Osteoblast (primary cell): ENCODE measurements at regions not wholly inside any gene's neighbourhood (a gene's known extent, or its start where the extent isn't known, plus 50 kb on each side); places are given as distances from the start of the nearest gene placed in this dataset.
A peak's percentile ranks its signal among the peaks of the same experiment; 100 is the strongest.

Experiments
- DNase-seq: peaks from one replicate; pipeline ENCODE4 v3.0.0; 2011; ENCODE audit warnings: low spot score, mixed read lengths; ENCODE audit not compliant: insufficient read length; ENCODE audit errors: missing footprints
- H2AFZ ChIP-seq: 2 replicates; pipeline ENCODE4 v1.6.0; 2011; ENCODE audit warnings: mild to moderate bottlenecking, low read length
- H3K27ac ChIP-seq: 2 replicates; pipeline ENCODE4 v1.5.1; 2011; ENCODE audit warnings: mild to moderate bottlenecking, low read depth, low read length, moderate library complexity
- H3K27me3 ChIP-seq: 2 replicates; pipeline ENCODE4 v1.6.0; 2012; ENCODE audit warnings: mild to moderate bottlenecking, control low read depth, inconsistent platforms, low read length, moderate library complexity; ENCODE audit not compliant: insufficient read depth
- H3K36me3 ChIP-seq: 2 replicates; pipeline ENCODE4 v1.5.1; 2011; ENCODE audit warnings: mild to moderate bottlenecking, low read length, control low read depth, moderate library complexity; ENCODE audit not compliant: insufficient read depth
- H3K4me1 ChIP-seq: 2 replicates; pipeline ENCODE4 v1.5.1; 2011; ENCODE audit warnings: mild to moderate bottlenecking, low read length, control low read depth, moderate library complexity; ENCODE audit not compliant: insufficient read depth
- H3K4me2 ChIP-seq: 2 replicates; pipeline ENCODE4 v1.6.0; 2011; ENCODE audit warnings: mild to moderate bottlenecking, low read length; ENCODE audit not compliant: insufficient read depth
- H3K4me3 ChIP-seq: fragments of 200-600 bp; sonication (generic); 3 replicates; pipeline ENCODE4 v1.5.1; 2012; ENCODE audit warnings: mild to moderate bottlenecking, low read length, inconsistent platforms; ENCODE audit not compliant: insufficient read depth
- H3K79me2 ChIP-seq: 2 replicates; pipeline ENCODE4 v1.6.0; 2012; ENCODE audit warnings: mild to moderate bottlenecking, low read length, control low read depth, inconsistent platforms; ENCODE audit not compliant: insufficient read depth
- H3K9me3 ChIP-seq: 2 replicates; pipeline ENCODE4 v1.5.1; 2011; ENCODE audit warnings: low read depth, low read length, control low read depth
- H4K20me1 ChIP-seq: 2 replicates; pipeline ENCODE4 v1.6.0; 2012; ENCODE audit warnings: mild to moderate bottlenecking, low read length, control low read depth; ENCODE audit not compliant: insufficient read depth
- TF ChIP-seq, protein P1 (sequence below): IDR thresholded peaks from 2 replicates; pipeline ENCODE4 v1.5.1; 2011; ENCODE audit warnings: mild to moderate bottlenecking, low read depth, low read length, moderate library complexity; ENCODE audit errors: extremely low read depth

GRCh38 chr2:54054271-54054670 is 61.1 kb upstream of the ACYP2 start:
- H3K27ac ChIP-seq: peak overlapping the region; percentile 10
- no peak for DNase-seq
- no peaks in the 10 kb centered on the region for H3K79me2 ChIP-seq
- H3K27me3 ChIP-seq: no peaks in the 10 kb centered on the region
- H2AFZ ChIP-seq: peak overlapping the region; percentile 5
- no peaks in the 10 kb centered on the region for H4K20me1 ChIP-seq
- H3K4me3 ChIP-seq: peak overlapping the region; percentile 4
- H3K4me2 ChIP-seq: peak overlapping the region; percentile 50
- peaks cover 23% of the 10 kb centered on the region for H3K4me1 ChIP-seq
- TF ChIP-seq, protein P1, sequence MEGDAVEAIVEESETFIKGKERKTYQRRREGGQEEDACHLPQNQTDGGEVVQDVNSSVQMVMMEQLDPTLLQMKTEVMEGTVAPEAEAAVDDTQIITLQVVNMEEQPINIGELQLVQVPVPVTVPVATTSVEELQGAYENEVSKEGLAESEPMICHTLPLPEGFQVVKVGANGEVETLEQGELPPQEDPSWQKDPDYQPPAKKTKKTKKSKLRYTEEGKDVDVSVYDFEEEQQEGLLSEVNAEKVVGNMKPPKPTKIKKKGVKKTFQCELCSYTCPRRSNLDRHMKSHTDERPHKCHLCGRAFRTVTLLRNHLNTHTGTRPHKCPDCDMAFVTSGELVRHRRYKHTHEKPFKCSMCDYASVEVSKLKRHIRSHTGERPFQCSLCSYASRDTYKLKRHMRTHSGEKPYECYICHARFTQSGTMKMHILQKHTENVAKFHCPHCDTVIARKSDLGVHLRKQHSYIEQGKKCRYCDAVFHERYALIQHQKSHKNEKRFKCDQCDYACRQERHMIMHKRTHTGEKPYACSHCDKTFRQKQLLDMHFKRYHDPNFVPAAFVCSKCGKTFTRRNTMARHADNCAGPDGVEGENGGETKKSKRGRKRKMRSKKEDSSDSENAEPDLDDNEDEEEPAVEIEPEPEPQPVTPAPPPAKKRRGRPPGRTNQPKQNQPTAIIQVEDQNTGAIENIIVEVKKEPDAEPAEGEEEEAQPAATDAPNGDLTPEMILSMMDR: no peak
- no peaks in the 10 kb centered on the region for H3K9me3 ChIP-seq
- no peaks in the 10 kb centered on the region for H3K36me3 ChIP-seq

DNA sequence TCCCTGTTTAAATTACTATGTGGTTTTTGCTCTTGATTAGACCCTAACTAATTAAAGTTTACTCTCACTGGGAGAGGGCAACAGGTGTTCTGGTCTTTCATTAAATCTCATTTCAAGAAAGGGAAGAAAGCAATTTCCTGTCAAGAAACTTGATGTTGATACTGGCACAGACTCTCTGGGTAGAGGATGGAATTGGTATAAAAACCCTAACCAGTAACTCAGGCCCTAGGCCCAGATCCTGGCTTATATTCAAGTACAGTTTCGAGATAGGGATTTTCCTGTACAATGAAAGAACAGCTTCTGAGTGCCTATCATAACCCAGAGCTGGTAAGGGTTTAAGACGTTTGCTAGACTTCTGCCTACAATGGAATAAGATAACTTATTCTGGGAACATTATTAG is 61.6 kb upstream of the ACYP2 start:
- peaks cover 23% of the 10 kb centered on the region for H3K4me1 ChIP-seq
- H3K4me3 ChIP-seq: peak overlapping the region; percentile 4
- H2AFZ ChIP-seq: peak overlapping the region; percentile 5
- no peaks in the 10 kb centered on the region for H4K20me1 ChIP-seq
- peak overlapping the region; percentile 10 for H3K27ac ChIP-seq
- H3K9me3 ChIP-seq: no peaks in the 10 kb centered on the region
- H3K79me2 ChIP-seq: no peaks in the 10 kb centered on the region
- peak overlapping the region; percentile 50 for H3K4me2 ChIP-seq
- no peak for DNase-seq
- no peaks in the 10 kb centered on the region for H3K27me3 ChIP-seq
- H3K36me3 ChIP-seq: no peaks in the 10 kb centered on the region
- TF ChIP-seq, protein P1: no peak

DNA sequence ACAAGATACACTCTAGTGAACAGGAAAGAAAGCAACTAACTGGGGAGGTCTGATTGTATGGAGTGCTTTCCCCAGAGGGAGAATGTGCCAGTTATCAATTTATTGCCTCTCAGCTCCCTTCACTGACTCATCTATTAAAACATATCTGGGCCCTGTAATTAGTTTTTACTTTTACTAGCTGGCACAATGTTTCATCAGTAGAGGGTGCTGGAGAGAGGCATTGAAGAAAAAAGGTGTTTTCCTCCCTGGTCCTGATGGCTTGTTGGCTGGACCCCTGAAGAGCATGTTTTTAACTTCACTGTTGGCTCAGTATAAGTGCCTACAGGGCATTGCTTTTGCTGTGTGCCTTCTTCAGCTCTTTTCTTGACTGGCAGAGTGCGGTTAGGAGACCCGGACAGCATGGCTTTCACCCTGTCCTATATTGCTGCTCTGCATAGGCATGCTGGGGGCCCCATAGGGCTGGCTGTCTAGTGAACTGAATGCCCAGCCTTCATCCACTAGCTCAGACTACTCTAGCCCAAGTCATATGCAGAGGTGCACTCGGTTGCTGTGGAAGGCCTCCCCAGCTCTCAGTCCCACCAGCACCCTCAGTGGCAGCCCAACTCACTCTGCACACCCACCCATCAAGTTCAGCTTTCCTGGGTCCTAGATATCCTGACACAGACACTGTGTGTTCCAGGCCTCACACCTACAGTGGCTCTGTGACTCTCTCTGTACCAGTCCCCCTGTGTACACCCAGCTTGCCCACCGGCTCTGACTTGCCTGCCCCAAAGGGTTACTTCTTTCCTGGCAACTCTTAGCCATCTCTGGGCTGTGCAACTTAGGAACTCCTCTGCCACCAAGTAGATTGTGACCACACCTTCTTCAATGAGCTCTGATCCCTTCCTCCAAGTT is 62.3 kb upstream of the ACYP2 start:
- no peaks in the 10 kb centered on the region for H3K9me3 ChIP-seq
- H3K36me3 ChIP-seq: no peaks in the 10 kb centered on the region
- TF ChIP-seq, protein P1: peak; percentile 48
- no peak overlapping the region for H3K4me2 ChIP-seq
- H3K4me3 ChIP-seq: no peak overlapping the region
- no peak for DNase-seq
- H3K27me3 ChIP-seq: no peaks in the 10 kb centered on the region
- no peaks in the 10 kb centered on the region for H4K20me1 ChIP-seq
- peaks cover 30% of the 10 kb centered on the region for H3K4me1 ChIP-seq
- H2AFZ ChIP-seq: no peak overlapping the region
- peak overlapping the region; percentile 10 for H3K27ac ChIP-seq
- no peaks in the 10 kb centered on the region for H3K79me2 ChIP-seq

- H3K9me3 ChIP-seq: no peaks in the 10 kb centered on the region
- no peaks in the 10 kb centered on the region for H4K20me1 ChIP-seq
- no peaks in the 10 kb centered on the region for H3K79me2 ChIP-seq
- H3K36me3 ChIP-seq: no peaks in the 10 kb centered on the region
- no peak overlapping the region for H3K4me3 ChIP-seq
- no peak for DNase-seq
- H3K4me1 ChIP-seq: peaks cover 44% of the 10 kb centered on the region
- H3K27me3 ChIP-seq: no peaks in the 10 kb centered on the region
- no peak overlapping the region for H2AFZ ChIP-seq
- H3K4me2 ChIP-seq: no peak overlapping the region
- TF ChIP-seq, protein P1: no peak
- H3K27ac ChIP-seq: no peak overlapping the region
Measured at GRCh38 chr2:54050445-54050844, 65.0 kb upstream of the ACYP2 start.
